ENCODE measurements at regions not wholly inside any gene's neighbourhood (a gene's known extent, or its start where the extent isn't known, plus 50 kb on each side); places are given as distances from the start of the nearest gene placed in this dataset.
"Not testable (repeated sequence)": the region's sequence is repeated elsewhere in the genome, so short reads cannot be mapped to it uniquely, and the experiment has no call there.

DNA sequence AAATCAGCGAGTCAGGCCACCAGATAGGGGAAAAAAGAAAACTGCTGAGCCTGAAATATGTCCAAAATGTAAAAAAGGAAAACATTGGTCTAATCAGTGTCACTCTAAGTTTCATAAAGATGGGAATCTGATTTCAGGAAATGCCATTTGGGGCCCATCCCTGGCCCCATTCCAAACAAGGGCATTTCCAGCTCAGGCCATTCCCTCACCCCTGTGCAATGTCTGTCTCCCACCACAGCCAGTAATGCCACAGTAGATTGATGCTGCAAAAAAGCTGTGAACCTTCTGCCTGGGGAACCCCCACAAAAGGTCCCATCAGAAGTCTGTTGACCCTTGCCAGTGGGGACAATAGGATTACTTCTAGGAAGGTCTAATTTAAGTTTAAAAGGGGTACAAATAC lies 199.6 kb downstream of the YTHDC2 start:
- TF ChIP-seq, protein P1, sequence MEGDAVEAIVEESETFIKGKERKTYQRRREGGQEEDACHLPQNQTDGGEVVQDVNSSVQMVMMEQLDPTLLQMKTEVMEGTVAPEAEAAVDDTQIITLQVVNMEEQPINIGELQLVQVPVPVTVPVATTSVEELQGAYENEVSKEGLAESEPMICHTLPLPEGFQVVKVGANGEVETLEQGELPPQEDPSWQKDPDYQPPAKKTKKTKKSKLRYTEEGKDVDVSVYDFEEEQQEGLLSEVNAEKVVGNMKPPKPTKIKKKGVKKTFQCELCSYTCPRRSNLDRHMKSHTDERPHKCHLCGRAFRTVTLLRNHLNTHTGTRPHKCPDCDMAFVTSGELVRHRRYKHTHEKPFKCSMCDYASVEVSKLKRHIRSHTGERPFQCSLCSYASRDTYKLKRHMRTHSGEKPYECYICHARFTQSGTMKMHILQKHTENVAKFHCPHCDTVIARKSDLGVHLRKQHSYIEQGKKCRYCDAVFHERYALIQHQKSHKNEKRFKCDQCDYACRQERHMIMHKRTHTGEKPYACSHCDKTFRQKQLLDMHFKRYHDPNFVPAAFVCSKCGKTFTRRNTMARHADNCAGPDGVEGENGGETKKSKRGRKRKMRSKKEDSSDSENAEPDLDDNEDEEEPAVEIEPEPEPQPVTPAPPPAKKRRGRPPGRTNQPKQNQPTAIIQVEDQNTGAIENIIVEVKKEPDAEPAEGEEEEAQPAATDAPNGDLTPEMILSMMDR (IDR thresholded peaks at IDR 0.05) = no peak
- intact Hi-C loops (cut with DNase I) = no loop called here
- H3K9me3 ChIP-seq = no peaks in the 10 kb centered on the region

DNA sequence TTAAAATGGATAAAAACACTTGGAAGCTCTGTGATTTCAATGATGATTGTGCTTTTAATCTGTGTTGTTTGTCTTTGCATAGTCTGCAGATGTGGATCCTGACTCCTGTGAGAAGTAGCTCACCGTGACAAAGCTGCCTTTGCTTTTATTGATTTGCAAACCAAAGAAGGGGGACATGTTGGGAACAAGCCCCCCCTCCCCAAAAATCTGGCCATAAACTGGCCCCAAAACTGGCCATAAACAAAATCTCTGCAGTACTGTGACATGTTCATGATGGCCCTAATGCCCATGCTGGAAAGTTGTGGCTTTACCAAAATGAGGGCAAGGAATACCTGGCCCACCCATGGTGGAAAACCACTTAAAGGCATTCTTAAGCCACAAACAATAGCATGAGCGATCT lies 202.4 kb downstream of the YTHDC2 start:
- DNase-seq; H3K9me3 ChIP-seq; intact Hi-C loops (cut with DNase I); H3K27me3 ChIP-seq; H3K4me3 ChIP-seq; H3K36me3 ChIP-seq; H3K9ac ChIP-seq (ENCODE audit: low read depth in 2 of 2, low read length in 2 of 2); H3K27ac ChIP-seq; H3K4me1 ChIP-seq: not testable (repeated sequence)

More for the DNA sequence above, 199.6 kb downstream of the YTHDC2 start:
- Histone ChIP-seq H3K4me3 (no peak overlapping the region), H3K27ac (no peak overlapping the region), H3K9ac (ENCODE audit: low read depth in 2 of 2, low read length in 2 of 2) (no peak overlapping the region), H3K4me1 (no peaks in the 10 kb centered on the region), H3K36me3 (no peaks in the 10 kb centered on the region), H3K27me3 (no peaks in the 10 kb centered on the region)
- no peak for DNase-seq

DNA sequence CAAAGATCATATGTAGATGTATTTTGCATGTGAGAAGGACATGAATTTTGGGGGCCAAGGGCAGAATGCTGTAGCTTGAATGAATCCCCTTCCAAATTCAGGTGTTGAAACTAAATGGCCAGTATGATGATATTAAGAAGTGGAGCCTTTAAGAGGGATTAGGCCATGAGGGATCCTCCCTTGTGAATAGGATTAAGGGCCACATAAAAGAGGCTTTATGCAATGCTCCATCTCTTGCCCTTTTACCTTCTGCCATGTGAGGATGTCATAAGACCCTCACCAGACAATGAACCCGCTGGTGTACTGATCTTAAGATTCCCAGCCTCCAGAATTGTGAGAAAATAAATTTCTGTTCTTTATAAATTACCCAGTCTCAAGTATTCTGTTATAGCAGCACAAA lies 206.1 kb downstream of the YTHDC2 start:
- TF ChIP-seq, protein P1 (IDR thresholded peaks at IDR 0.05) = no peak
- intact Hi-C loops (cut with DNase I) = no loop called here

DNA sequence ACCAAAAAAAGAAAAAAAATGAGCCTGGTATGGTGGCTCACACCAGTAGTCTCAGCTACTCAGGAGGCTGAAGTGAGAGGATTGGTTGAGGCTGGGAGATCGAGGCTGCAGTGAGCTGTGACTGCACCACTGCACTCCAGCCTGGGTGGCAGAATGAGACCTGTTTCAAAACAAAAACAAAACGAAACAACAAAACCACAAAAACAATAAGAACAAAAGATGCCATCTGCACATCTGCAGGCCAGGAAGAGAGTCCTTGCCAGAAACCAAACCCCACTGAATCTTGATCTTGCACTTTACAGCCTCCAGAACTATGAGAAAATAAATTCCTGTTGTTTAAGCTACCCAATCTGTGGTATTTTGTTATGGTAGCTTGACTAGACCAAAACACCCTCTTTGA lies 207.7 kb downstream of the YTHDC2 start:
- TF ChIP-seq, protein P1 (IDR thresholded peaks at IDR 0.05) = no peak
- Histone ChIP-seq H3K27ac (no peak overlapping the region), H3K36me3 (no peaks in the 10 kb centered on the region), H3K4me3 (no peak overlapping the region), H3K4me1 (no peaks in the 10 kb centered on the region), H3K9ac (ENCODE audit: low read depth in 2 of 2, low read length in 2 of 2) (no peak overlapping the region), H3K27me3 (no peaks in the 10 kb centered on the region), H3K9me3 (no peaks in the 10 kb centered on the region)
- DNase-seq = no peak
- intact Hi-C loops (cut with DNase I) = no loop called here

More for the DNA sequence above, 206.1 kb downstream of the YTHDC2 start:
- Histone ChIP-seq H3K4me1 (no peaks in the 10 kb centered on the region), H3K9me3 (no peaks in the 10 kb centered on the region), H3K4me3 (no peak overlapping the region), H3K36me3 (no peaks in the 10 kb centered on the region), H3K27ac (no peak overlapping the region), H3K9ac (ENCODE audit: low read depth in 2 of 2, low read length in 2 of 2) (no peak overlapping the region), H3K27me3 (no peaks in the 10 kb centered on the region)
- DNase-seq = no peak

DNA sequence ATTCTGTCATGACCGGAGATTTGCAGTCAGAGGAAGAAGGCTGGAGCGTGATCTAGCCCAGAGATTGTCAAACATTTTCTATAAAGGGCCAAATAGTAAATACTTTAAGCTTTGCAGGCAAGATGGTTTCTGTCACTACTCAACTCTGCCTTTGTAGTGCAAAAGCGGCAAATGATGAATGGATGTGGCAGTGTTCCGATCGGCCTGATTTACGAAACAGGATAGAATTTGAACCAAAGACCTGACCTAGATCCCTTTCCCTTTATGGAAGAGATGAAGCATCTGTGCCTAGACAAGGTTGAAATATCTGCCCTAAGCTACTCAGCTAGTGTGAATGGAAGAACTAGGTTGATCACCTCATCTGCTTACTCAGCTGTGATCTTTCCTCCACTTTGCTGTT lies 209.5 kb downstream of the YTHDC2 start:
- TF ChIP-seq, protein P1 (IDR thresholded peaks at IDR 0.05) = no peak
- H3K4me1 ChIP-seq = no peaks in the 10 kb centered on the region
- H3K36me3 ChIP-seq = no peaks in the 10 kb centered on the region
- no peak overlapping the region for H3K4me3 ChIP-seq
- H3K27ac ChIP-seq = no peak overlapping the region
- no peak overlapping the region for H3K9ac ChIP-seq (ENCODE audit: low read depth in 2 of 2, low read length in 2 of 2)
- intact Hi-C loops (cut with DNase I) = no loop called here
- no peak for DNase-seq
- H3K9me3 ChIP-seq = no peaks in the 10 kb centered on the region
- no peaks in the 10 kb centered on the region for H3K27me3 ChIP-seq

DNA sequence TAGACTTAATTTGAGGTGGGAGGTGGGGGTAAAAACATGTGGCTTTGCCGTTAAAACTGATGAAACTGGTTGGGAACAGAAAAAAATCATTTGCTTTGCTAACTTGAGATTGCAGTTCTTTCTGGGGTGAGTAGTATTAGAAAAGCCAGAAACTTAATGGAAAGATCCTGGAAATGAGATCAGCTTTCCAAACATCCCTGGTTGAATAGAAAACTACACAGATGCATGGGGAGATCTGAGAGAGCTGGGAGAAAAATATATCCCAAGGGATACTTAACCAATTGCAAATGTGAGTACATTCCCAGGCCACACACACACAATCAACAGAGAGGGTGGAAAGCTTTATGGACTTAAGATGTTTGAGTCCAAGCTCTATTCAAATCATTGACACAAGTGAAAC lies 222.3 kb downstream of the YTHDC2 start:
- no peaks in the 10 kb centered on the region for H3K36me3 ChIP-seq
- intact Hi-C loops (cut with DNase I) = no loop called here
- H3K9me3 ChIP-seq = no peaks in the 10 kb centered on the region
- no peak for DNase-seq
- TF ChIP-seq, protein P1 (IDR thresholded peaks at IDR 0.05) = no peak
- H3K4me1 ChIP-seq = no peaks in the 10 kb centered on the region
- H3K4me3 ChIP-seq = no peak overlapping the region
- H3K9ac ChIP-seq (ENCODE audit: low read depth in 2 of 2, low read length in 2 of 2) = no peak overlapping the region
- H3K27ac ChIP-seq = no peak overlapping the region
- H3K27me3 ChIP-seq = no peaks in the 10 kb centered on the region

All from colonic mucosa (tissue), 4 donors.